Activated CD8-positive, alpha-beta memory T cell treated with anti-CD3 and anti-CD28 coated beads for 48 hours (primary cell): ENCODE measurements at regions not wholly inside any gene's neighbourhood (a gene's known extent, or its start where the extent isn't known, plus 50 kb on each side); places are given as distances from the start of the nearest gene placed in this dataset.

Experiments used
- DNase-seq, 3 experiments: peaks; one replicate each; pipeline ENCODE4 v3.0.0-alpha.2; 2020; ENCODE audit warnings: low read depth in 2 of 3, low spot score in 2 of 3

DNA sequence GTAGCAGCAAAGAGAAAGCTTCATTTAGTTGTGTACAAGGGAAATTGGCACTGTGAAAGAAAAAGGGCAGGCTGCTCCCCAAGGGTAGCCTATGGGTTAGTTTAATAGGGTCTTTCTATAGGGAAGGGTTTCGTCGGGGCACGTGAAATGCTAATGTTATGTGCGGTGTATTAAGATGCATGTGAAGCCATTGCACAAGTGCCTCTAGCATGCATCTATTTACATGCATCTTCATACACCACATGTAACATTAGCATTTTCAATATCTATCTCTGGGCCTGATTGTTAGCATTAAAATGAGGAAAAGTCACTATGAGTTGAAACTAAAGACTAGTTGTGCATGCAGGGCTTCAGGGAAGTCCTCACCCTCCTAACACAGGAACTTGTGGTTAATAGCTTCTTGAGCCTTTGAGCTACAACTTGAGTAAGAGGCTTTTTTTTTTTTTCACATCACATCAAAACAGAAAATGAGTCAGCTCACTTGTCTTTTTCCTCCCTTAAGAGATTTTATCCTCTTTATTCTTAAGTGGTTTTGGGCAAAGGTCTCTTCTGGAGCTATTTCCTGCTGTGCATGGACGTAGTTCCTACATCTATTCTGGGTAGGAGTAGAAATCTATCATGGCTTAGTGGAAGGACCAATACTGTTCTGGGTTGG is 613.4 kb downstream of the ZPLD1 start:
- no peak for DNase-seq

DNA sequence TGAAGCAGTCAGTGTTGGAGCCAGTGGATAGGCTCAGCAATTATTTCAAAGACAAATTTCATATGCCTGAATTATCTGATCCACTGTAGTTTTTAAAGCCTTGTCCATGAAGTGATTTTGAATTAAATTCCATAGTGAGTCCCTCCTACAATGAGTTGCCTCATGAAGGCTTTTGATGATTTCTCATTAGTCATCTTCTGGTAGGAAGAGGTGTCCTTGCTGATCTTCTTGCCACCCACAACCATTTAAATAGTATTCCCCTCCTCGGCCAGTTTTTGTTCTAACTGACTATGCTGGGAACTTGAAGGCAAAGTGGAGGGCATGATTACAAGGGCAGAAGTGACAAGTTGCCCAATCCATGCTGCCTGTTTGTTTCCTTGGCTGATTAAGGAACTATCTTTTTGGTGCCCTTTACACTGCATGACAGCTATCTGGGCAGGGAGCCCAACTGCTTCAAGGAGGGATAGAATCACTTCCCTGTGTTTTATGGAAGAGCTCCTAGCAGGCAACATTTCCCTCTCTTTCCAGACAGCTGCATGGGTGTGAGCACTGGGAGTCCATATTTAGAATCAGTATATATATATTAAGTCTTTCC is 617.5 kb downstream of the ZPLD1 start:
- no peak for DNase-seq

DNA sequence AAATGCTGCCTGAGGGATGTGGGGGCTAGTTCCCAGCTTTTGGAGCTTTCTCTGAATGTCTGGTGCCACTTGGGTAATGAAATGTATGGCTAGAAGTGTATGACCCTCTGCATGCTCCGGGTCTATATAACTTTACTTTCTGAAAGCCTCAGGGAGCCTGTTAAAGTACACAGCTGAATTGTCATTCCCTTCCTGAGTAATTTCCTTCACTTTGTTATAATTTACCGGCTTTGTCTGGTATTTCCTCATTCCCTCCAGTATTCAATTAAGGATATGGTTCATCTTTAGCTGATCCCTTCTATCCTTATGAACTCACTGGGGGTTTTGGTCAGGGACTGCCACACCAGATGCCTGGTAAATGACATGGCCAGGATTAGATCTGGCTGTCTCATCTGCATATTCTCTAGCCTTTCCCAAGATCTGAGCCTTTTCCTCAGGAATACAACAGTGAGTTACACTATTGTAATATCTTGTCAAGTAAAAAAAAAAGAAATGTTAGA is 620.3 kb downstream of the ZPLD1 start:
- DNase-seq = no peak

DNA sequence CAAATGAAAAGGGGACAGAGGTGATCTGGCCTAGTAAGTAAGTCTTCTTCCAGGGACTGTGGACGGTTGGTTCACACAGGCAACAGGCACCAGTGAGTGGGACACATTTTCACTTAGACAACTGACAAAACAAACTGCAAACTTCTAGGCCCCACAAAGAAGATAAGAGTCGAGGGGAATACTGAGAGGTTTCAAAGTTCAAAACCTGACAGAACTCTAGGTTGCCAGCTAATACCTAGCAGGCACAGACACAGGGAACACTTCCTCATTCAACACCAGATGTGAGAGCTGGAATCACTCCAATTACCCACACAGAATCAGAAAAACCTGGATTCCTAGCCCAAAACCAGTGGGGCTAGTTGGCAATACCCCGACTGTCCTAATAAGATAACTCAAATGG is 621.7 kb downstream of the ZPLD1 start:
- no peak for DNase-seq

DNA sequence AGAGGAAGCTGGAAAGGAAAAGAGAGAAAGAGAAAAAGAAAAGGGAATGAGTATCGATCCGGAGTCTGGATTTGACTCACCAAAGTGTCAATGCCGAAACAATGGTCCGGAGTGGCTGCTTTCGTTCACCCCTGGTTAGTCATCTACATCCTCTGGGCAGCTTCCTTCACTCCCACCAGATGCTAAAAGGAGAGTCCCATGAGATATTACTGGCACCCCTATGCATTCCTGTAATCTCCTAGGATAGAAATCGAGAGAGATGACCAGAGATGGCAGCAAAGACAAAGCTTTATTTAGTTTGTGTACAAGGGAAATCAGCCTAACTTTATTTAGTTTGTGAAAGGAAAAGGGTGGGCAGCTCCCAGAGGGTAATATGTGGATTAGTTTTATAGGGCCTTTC is 622.2 kb downstream of the ZPLD1 start:
- no peak for DNase-seq

DNA sequence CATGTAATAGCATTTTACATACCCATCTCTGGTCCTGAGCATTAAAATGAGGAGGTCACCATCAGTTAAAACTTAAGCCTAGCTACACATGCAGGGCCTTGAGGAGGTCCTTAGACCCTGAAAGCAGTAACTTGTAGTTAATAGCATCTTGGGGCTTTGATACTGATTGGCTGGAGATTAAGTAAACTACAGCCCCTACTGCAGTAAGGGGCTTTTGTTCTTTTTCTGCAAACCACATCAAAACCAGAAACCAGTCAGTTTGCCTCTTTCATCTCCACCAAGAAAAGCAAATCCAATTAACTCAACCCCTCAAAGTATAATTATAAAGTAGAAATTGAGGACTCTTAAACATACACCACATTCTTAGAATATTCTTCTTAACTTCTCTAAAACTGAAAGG is 622.7 kb downstream of the ZPLD1 start:
- DNase-seq = no peak

DNA sequence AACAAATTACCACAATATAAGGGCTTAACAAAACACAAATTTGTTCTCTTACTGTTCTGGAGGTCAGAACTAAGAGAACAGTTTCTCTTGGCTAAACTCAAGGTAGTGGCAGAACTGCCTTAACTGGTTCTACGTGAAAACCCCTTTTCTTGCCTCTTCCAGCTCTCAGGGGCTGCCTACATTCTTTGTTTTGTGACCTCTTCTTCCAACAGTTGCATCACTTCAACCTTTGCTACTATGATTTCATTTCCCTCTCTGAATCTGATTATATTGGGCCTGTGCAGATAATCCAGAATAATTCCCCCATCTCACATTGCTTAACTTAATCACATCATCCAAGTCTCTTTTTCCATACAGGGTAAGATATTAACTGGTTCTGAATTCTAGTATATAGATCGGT is 624.6 kb downstream of the ZPLD1 start:
- no peak for DNase-seq

DNA sequence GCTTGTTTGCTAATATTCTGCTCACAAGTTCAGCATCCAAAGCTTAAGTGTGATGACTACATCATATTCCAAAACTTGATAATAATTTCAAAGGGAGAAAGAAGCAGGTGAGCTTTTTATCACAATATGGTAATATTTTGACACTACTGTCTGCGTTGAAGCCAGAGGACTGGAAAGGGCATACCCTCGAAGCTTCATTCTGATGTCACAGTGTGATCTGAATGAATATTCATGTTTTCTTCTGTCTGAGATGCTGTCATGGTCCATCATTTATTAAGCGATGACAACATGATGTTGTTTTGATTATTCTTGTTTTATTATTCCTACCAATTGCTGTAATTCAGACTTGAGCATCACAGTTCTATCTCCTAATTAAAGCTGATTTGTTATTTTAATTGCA is 625.4 kb downstream of the ZPLD1 start:
- DNase-seq = no peak

DNA sequence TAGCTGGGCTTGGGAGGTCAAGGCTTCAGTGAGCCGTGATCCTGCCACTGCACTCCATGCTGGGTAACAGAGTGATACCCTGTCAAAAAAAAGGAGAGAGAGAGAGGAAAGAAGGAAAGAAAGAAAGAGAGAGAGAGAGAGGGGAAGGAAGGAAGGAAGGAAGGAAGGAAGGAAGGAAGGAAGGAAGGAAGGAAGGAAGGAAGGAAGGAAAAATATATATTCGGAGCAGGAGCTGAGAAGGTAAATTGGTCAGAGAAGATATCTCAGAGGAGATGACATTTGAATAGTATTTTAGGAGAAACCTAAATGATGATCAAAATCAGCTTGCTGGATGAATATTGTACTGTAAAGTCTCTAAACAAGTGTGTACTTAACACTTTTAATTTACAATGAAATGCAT is 633.1 kb downstream of the ZPLD1 start:
- DNase-seq = no peak

DNA sequence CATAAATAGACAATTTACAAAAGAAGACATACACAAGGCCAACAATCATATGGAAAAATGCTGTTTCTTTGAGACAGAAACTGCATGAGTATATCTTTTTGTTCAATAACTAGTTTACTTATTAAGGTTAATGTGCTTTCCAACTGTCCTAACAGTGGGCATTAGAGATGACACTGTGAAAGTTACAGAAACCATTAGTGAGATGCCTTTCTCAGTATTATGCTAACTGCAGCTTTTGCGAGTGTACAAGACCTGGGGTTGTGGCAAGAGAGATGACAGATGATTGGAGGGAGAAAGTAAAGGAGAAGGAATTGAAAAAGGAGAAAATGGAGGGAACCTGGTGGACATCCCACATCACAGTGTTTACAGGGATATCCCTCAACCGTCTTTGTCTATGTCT is 640.5 kb downstream of the ZPLD1 start:
- no peak for DNase-seq

DNA sequence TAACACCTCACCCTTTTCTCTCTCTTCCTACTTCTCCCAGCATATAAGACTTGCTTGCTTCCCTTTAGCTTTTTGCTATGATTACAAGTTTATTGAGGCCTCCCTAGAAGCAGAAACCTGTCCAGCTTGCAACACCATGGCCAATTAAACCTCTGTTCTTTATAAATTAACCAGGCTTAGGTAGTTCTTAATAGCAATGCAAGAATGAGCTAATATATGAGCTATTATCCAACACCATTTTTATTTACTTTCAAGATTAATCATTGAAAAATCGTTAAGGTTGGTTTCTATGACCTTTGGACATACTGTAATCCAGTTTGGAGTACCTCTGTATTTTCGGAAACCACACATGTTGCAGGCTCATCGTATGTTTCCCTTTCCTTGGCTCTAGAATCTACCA is 643.1 kb downstream of the ZPLD1 start:
- DNase-seq = no peak

DNA sequence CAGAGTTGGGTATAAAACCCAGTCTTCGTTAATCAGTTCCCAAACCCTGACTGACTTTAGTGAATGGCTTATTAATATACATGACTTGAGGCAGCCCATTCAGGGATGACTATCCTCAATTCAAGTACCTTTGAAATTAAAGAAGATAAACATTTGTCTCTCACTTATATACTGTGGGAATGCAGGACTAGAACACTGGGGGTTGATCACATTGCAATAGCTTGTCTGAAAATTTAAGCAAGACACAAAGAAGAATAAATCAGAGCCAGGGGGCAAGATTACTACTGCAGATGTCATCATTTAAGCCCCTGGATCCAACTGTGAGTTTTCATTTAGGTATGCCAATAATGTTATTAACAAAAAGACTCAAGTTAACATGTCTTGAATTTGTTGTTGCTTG is 647.7 kb downstream of the ZPLD1 start:
- DNase-seq = no peak

DNA sequence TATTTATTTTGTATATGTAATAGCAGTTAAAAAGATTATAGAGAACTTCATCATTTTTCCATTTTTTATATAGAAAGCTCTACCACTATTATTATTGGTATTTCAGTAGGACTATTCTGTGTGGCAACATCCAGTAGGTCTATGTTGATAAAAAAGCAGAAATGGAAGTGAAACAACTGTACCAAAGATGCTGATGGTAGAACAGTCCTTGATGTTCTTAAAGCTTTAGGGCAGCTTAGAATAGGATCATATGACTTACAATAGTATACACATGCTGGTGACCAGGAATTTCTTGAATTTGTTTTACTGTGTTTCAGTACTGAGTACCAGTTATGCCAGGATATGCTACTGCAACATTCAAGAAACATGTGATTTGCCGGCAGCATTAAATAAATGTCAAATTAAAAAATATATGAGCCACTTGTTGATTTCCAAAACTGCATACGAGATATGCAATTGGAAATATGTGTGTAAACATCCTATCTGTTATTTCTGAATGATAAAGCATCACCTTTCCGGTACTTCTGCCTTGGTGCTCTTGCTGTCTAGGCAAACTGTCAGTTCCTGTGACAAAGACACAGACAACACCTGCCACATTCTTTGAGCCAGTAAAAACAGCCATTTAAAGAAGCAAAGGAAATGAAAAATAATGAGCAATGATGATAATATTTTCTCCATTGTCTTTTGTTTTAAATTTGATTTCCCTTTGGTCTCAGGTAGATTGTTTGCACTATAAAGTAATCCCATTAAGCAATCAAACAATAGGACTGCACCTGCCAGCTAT is 649.2 kb downstream of the ZPLD1 start:
- no peak for DNase-seq

DNA sequence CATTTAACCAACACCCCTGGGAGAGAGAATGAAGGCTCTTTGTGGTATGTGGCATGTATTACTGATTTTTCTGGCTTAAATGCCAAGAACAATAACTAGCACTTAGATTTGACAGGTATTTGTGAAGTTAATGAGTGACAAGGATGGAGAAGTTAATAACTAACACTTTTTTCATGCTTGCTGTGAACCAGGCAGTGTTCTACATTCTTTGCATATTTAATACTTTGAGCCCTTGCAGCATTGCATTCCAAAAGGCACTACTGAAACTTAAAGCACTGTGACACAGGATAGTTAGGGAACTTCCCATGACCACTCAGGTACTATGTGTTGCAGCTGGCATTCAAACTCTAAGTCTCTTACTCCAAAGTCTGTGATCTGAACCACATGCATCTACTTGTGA is 650.6 kb downstream of the ZPLD1 start:
- no peak for DNase-seq

DNA sequence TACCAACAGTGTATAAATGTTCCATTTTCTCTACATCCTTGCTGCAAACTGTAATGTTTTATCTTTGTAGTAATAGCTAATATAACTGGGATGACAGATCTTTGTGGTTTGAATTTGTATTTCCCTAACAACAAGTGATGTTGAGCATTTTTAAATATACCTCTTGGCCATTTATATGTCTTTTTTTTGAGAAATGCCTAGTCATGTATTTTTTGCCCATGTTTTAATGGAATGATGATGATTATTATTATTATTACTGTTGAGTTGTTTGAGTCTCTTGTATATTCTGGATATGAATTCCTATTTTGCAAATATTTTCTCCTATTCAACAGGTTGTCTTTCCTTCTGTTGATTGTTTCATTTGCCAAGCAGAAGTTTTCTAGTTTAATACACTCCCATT is 654.9 kb downstream of the ZPLD1 start:
- no peak for DNase-seq

DNA sequence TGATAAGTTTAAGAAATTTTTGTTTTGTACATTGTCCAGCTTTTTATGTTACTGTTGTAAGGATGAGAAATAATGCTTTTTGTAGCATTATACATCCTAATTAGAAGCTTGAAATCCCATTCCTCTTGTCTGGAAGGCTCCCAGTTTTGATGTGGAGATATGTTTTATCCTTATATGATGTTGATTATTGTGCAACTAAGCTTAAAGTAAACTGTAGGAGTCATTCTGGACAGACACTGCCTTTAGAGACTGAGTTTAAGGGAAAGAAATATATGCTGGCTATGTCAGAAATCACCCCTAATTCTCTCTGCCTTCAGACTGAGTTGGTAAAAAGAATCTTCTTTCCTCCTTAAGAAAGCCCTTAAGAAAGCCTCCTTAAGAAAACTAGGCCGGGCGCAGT is 670.4 kb downstream of the ZPLD1 start:
- no peak for DNase-seq

DNA sequence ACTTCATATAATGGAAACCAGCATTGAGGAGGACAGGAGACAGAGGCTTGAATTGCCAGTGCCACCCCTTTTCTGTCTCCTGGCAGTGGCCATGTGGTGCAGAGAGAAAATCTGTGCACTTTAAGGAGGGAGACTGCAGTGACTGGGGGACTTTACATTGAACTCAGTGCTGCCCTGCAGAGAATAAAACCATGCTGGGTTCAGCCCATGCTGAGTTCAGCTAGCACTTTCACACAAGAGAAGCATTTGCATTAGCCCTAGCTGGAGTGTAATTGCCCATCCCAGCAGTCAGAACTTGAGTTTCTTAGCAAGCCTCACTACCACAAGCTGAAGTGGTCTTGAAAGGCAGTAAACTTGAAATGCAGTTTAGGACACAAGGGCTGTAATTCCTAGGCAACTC is 677.5 kb downstream of the ZPLD1 start:
- DNase-seq = no peak

DNA sequence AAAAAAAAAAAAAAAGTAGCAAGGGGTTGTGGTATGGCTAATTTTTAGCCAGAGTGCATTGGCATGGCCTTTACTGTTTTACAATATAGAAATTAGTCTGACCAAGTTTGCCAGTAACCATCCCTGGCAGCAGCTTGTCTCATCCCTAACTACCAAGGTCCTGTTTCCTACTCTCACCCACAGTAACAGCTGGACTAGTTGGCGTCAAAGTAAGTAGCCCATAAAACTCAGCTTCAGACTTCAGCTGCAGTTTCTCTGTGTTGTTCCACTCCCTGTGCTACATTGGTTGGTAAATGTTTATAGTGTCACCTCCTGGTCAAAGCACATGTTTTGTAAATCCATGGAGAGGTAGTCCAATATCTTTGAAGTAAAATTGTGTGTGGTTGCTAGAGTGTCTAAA is 691.3 kb downstream of the ZPLD1 start:
- DNase-seq = no peak

DNA sequence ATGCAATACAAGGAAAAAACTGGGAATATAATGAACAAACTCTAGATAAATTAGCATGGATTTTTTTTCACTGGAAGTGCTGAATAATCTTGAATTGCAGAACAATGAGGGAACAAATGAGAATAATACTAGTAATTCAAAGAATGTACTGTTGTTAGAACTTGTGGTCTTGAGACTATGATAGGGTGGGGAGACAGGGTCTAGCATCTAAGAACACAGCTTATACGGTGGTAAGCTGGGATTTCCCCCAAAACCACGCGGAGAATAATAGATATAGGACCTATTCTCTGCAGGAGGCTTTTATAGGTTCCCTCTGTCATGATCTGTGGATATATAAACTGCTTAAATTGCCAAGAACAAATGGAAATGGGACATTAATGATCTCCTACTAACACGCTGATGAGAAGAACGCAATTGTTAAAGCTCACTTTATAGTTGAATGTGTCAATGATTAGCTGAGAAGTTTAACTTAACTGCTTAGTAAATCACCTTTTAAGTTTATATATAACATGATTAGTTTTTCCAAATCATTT is 692.3 kb downstream of the ZPLD1 start:
- no peak for DNase-seq

DNA sequence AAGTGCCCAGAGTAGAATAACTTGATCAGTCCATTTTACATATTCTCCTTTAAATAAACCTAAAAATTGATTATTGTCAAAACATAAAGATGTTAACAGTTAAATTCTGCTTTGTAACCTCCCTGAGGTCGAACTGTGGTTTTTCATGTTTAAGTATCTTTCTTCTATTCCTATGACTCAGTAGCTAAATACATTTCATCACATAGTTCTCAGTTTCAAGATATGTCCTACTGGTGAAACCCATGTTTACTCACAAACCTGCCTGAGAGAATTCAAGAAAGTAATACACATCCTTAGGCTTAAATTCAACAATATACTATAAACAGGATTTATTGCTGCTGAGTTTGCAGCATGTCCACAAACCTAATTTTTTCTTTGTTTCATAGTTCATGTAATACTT is 692.9 kb downstream of the ZPLD1 start:
- no peak for DNase-seq

DNA sequence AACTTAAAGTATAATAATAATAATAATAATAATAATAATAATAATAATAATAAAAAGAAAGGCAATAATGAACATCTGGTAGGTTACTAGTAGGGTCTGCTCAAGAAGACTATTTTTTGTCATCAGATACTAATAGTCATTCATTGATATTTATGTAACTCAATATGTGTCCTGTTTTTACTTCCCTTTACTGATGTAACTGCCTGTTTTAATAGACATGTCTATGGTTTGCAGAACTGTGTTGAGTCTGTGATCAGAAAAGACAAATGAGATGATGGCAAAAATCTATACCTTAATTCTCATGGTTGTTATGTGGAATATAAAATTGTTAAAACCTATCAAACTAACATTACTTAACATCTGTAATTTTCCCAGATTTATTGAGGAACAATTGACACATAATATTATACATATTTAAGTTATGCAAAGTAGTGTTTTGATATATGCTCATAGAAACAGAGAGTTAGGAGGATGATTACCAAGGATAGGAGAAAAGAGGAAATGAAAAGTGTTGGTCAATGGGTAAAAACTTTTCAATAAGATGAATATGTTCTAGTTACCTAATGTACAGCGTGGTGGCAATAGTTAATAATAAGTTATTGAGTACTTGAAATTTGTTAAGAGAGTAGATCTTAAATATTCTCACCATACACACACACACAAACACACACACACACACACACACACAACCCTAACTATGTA is 699.4 kb downstream of the ZPLD1 start:
- no peak for DNase-seq

DNA sequence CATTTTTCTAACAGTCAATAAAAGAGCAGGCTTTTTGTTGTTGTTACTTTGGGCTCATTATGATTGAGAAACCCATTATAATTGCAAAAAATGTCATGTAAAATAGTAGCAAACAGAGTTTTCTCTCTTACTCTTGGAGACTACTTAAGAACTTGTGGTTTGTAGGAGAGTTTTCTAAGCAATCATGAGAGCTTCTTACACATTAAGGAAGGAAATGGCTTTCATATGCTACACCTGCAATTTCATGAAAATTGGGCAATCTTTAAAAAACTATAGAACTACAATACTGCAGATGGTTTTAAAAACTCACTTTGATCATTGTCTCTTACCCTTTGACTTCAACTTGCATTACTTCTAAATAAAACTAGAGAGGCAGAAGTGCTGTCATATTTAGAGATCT is 701.8 kb downstream of the ZPLD1 start:
- no peak for DNase-seq
